Adrenal gland (tissue), 5 donors: ENCODE measurements at regions not wholly inside any gene's neighbourhood (a gene's known extent, or its start where the extent isn't known, plus 50 kb on each side); places are given as distances from the start of the nearest gene placed in this dataset.

Source experiments
- POLR2A ChIP-seq, 2 donors: fragments of 450-650 bp; IDR thresholded peaks; one replicate each; pipeline ENCODE4 v1.6.1; 2017; ENCODE audit warnings: antibody characterized with exemption in 2 of 2, mild to moderate bottlenecking in 2 of 2, moderate library complexity in 1 of 2
- TF ChIP-seq, protein P1 (sequence below), 6 experiments: fragments of 450-650 bp in 4 of 6; fragments of 200-600 bp in 2 of 6; sonication (generic) in 1 of 6; IDR thresholded peaks; 1 replicate in 5 of 6; 2 replicates in 1 of 6; pipeline versions ENCODE4 v1.5.1 to v1.8.0; 2016 to 2021; ENCODE audit warnings: antibody characterized with exemption in 6 of 6, mild to moderate bottlenecking in 2 of 6, moderate library complexity in 1 of 6
- donor health status: DM: no; HTN: no; CAD: no.

DNA sequence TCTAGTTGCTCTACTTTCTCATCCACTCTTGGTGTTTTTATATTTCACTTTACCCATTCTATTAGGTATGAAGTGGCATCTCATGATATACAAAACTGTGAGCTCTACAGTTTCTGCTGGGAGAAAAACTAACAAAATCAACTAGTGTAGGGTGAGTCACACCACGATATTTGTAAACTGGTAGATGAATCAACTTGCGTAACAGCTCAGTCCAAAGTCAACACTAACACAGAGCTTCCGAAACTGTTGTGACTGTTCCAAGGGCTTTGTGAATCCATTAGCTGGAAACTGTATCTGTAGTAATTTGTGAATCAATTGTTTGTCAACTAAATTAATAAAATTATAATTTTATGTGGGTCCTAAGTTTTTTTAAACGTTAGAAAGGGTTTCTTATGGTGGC, 119.8 kb upstream of the TSPAN5 start:
- TF ChIP-seq, protein P1, sequence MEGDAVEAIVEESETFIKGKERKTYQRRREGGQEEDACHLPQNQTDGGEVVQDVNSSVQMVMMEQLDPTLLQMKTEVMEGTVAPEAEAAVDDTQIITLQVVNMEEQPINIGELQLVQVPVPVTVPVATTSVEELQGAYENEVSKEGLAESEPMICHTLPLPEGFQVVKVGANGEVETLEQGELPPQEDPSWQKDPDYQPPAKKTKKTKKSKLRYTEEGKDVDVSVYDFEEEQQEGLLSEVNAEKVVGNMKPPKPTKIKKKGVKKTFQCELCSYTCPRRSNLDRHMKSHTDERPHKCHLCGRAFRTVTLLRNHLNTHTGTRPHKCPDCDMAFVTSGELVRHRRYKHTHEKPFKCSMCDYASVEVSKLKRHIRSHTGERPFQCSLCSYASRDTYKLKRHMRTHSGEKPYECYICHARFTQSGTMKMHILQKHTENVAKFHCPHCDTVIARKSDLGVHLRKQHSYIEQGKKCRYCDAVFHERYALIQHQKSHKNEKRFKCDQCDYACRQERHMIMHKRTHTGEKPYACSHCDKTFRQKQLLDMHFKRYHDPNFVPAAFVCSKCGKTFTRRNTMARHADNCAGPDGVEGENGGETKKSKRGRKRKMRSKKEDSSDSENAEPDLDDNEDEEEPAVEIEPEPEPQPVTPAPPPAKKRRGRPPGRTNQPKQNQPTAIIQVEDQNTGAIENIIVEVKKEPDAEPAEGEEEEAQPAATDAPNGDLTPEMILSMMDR (IDR thresholded peaks at IDR 0.05) = no peak
- TF ChIP-seq POLR2A (IDR thresholded peaks at IDR 0.05) = no peak
